NCI-H446 (cell line): ENCODE measurements at regions not wholly inside any gene's neighbourhood (a gene's known extent, or its start where the extent isn't known, plus 50 kb on each side); places are given as distances from the start of the nearest gene placed in this dataset.
"Not testable (repeated sequence)": the region's sequence is repeated elsewhere in the genome, so short reads cannot be mapped to it uniquely, and the experiment has no call there.

Experiments used
- DNase-seq, 2 experiments: peaks; one replicate each; lab custom pipeline; 2025; lab: John Stamatoyannopoulos, UW

- no peak for DNase-seq
Observed at GRCh38 chr6:74283532-74283931, 587.5 kb downstream of the CD109 start.

GRCh38 chr6:74282143-74282689, 586.2 kb downstream of the CD109 start:
- DNase-seq = no peak

GRCh38 chr6:74280130-74280692, 584.2 kb downstream of the CD109 start:
- DNase-seq = no peak

- DNase-seq = peak in 1 of 2 experiments; percentile 13
Observed at GRCh38 chr6:74277777-74278186, 581.8 kb downstream of the CD109 start.

GRCh38 chr6:74273541-74273940, 577.5 kb downstream of the CD109 start:
- no peak for DNase-seq

GRCh38 chr6:74269600-74269858, 573.5 kb downstream of the CD109 start:
- no peak for DNase-seq

DNA sequence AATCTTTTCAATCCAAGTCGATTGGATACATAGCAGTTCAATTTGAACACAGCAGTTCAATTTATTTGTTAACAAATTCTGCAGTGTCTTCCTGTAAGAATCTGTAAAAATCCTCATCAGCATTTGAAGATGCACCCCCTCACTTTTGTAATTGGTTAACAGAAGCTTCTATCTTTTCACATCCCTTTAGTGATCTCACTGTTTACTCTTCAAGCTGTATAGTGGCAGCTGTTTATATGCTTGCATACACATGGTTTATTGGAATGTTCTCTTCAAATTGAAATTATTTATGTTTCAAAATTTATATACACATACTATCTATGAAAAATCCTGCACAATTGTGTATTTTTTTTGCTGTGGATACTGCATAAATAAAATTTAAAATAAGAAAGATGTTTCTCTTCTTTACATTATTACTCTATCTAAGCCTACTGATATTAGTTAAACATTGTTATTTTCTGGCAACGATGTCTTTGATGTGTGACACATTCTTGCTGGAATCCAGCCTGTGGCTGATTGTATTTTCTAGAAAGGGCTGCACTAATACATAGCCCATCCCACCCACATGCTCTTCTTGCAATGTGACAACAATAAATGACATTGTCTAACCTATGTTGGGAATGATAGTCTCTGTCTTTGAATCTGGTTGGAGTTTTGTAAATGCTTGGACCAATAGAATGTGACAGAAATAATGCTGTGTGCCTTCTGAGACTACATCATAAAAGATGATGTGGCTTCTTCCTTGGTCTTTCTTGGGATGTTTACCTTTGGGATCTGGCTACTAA, 573.0 kb downstream of the CD109 start:
- no peak for DNase-seq

- no peak for DNase-seq
Observed at GRCh38 chr6:74259981-74260380, 564.0 kb downstream of the CD109 start.

DNA sequence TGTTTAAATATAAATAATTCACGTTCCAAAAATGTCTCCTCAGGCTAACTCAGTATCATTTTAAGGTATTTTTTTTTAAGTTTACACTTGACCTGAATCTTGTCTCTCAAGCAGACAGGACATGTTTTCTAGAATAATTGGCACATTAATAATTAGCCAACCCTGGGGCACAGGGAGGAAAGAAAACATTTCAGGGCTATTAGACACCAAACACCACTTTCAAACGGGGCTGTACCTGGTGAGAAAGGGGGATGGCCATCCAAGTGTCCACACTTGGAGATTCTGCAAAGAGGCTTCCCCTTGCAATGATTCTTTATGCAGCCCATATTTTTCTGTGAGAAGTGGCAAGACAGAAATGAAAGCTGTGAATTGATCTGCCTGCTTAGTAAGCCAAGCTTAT, 560.8 kb downstream of the CD109 start:
- no peak for DNase-seq

DNA sequence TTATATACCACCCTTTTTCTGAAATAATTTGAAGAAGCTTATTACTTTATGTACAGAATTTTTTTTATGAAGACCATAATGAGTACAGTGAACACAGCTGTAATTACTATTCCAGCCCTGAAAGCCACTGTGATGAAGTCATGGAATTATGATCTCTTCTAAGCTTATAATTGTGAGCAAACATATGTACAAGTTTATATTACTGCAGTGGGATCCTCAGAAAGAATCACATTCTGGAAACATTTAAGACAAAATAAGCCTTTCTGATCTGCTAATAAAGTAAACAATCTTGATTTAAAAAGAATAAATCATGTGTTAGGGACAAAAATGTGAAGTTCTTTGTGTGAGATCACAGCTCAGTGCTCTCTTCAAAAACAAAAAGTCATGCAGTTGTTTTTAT, 560.4 kb downstream of the CD109 start:
- no peak for DNase-seq

DNA sequence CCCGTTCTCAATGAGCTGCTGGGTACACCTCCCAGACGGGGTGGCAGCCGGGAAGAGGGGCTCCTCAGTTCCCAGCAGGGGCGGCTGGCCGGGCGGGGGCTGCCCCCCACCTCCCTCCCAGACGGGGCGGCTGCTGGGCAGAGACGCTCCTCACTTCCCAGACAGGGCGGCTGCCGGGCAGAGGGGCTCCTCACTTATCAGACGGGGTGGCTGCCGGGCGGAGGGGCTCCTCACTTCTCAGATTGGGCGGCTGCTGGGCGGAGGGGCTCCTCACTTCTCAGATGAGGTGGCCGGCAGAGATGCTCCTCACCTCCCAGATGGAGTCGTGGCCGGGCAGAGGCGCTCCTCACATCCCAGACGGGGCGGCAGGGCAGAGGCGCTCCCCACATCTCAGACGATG, 559.0 kb downstream of the CD109 start:
- not testable (repeated sequence) for DNase-seq

DNA sequence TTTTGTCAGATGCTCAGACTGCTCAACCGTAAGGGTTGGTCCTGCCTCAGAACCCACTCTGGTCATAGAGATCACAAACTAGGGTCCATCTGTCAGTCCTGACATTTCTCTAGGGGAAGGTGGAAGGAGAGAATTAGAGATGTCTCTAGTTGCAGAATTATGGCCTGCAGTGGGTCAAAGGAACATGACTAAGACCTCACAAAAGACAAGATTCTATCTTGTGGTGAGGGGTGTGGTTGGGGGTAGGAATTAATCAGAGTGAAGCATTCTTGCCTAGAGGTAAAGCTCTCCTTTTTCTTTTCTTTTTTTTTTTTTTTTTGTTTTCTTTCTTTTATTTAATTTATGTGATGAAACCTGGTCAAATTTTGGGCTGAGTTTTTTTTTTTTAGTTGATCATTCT, 558.1 kb downstream of the CD109 start:
- not testable (repeated sequence) for DNase-seq

DNA sequence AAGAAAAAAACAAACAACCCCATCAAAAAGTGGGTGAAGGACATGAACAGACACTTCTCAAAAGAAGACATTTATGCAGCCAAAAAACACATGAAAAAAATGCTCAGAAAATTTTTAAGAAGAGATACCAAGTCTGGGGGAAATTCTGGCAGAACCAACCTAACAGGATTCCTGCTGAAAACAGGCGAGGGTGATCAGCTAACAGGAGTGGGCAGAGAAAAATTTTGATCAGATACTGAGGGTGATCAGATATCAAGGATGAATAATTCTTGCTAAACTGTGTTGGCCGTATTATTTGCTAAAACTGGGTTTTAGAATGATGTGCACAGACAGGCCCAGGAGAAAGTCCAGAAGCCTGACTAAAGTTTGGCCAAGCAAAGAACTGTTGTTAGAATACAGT, 557.3 kb downstream of the CD109 start:
- no peak for DNase-seq

DNA sequence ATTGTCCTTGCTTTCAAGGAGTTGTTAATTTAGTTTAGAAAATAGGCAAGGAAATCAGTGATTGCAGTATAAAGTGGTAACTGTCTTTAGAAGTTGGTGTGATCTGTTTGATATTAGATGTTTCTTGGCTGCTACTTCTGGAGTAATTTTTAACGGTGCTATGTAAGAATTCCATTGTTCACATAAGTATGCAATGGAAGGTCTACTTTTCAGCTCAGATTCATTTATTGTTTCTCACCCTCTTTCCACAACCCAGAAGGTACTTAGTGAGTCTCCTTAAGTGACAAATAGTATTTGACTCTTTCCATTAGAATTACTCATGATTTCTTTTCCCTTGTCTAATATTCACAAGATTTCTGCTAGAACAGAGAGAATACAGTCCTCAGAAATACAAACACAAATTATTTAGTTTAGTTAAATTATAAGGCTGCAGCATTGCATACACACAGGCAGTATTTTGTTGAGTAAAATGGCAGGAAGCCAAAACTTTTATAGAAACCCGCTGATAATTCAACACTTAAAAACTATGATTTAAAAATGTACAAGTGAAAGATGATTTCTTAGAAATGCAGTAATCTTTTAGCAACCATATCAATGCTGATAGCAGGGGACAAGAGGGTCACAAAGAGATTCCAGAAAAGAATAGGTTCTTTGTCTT, 554.3 kb downstream of the CD109 start:
- no peak for DNase-seq

DNA sequence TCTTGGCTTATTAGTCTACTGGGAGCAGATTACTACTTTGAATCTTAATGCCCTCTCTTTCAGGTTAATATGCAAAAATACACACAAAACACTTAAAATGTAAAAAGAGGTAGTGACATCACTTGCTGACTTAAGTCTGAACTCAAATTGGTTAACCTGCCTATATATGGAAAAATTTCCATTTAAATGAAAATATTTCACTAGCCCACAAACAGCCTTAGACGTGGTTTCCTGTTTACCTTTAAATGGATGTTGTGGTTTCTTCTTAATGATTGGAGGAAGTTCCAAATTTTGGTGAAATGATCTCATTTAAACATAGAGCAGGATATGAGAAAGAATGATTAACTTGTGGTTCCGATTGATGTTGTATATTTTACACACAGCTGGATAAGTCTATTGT, 553.7 kb downstream of the CD109 start:
- no peak for DNase-seq

- no peak for DNase-seq
Observed at GRCh38 chr6:74248966-74249365, 553.0 kb downstream of the CD109 start.

DNA sequence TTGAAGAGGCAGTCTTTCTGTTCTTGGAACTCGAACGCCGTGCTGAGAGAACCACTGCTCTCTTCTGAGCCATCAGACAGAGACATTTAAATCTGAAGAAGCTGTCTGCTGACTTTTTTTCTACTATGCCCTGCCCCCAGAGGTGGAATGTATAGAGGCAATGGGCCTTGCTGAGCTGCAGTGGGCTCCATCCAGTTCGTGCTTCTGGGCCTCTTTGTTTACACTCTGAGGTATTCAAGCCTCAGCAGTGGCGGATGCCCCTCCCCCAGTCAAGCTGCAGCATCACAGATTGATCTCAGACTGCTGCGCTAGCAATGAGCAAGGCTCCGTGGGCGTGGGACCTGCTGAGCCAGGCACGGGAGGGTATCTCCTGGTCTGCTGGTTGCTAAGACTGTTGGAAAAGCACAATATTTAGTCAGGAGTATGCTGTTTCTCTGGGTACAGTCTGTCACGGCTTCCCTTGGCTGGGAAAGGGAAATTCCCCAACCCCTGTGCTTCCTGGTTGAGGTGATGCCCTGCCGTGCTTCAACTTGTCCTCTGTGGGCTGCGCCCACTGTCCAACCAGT, 526.8 kb downstream of the CD109 start:
- no peak for DNase-seq

DNA sequence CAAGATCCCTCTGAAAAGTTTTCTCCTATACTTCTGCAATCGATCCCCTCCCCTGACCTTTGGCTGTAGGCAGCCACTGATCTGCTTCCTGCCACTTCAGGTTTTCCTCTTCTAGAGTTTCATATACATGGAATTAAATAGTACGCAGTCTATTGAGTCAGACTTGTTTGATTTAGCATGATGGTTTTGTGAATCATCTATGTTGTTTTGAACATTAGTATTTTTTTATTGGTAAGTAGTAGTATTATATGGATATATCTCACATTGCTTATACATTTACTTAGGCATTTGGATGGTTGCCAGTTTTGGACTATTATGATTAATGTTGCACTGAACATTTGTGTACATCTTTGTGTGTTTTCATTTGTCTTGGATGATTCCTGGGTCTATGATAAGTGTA, 518.0 kb downstream of the CD109 start:
- DNase-seq = no peak

DNA sequence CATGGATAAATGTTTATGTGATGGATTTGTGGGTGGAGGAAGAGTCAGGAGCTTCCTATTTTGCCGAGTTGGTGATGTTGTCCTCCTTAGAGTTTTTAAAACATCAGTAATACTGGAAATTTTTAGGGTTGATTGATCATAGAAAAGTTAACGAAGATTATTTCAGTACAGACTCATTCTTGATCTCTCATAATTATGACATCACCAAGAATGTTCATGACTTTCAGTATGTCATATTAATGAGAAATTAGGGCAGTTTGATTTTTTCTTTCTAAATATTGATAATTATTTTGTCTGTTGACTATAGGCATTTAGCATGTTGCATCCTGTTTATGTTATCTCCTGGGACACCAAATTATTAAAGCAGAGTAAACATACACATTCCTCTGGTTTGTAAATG, 512.2 kb downstream of the CD109 start:
- DNase-seq = no peak

DNA sequence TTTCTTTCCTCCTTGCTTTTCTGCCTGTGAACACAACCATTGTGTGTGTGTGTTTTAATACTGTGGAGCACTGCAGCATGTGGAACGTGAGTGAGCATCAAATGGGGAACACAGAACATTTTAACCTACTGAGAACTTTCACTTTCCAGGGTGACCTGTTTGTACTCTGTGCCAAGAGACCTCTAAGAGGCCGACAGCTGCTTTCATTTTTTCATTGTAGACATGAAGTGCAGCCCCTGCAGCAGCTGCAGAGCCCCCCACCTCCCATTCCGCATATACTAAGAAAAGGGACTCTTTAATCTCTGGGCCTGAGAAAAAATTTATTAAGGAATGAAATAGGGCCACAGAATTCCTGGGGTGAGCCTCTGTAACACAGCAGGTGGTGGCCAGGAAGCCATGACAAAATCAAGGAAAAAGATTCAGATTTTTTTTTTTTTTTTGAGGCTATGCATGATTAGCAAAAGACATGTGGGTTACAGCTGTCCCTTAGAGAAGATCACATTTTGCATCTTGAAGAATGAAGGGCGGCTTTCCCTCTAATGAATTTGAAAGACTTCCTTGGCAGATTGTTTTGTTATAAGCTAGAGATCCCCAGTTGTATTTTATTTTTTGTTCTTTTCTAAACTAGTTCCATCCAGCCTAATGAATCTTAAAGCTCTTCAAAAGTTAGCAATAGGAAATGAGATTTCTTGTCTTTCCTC, 503.4 kb downstream of the CD109 start:
- DNase-seq = no peak

- no peak for DNase-seq
Observed at GRCh38 chr6:74197310-74197709, 501.3 kb downstream of the CD109 start.

GRCh38 chr6:74187811-74188210, 491.8 kb downstream of the CD109 start:
- DNase-seq = no peak
